Ishikawa (cell line): ENCODE measurements at regions not wholly inside any gene's neighbourhood (a gene's known extent, or its start where the extent isn't known, plus 50 kb on each side); places are given as distances from the start of the nearest gene placed in this dataset.

ENCODE experiments used
- CREB1 ChIP-seq: IDR thresholded peaks from 2 replicates; pipeline ENCODE4 v1.6.1; 2012; ENCODE audit warnings: low read depth
- EP300 ChIP-seq: IDR thresholded peaks from 2 replicates; pipeline ENCODE4 v1.6.1; 2012; ENCODE audit warnings: borderline replicate concordance
- FOXM1 ChIP-seq: IDR thresholded peaks from 2 replicates; pipeline ENCODE4 v1.6.1; 2012; ENCODE audit warnings: low read depth, borderline replicate concordance
- MAX ChIP-seq: IDR thresholded peaks from 2 replicates; pipeline ENCODE4 v1.6.1; 2012
- TAF1 ChIP-seq: IDR thresholded peaks from 2 replicates; pipeline ENCODE4 v1.6.1; 2012; ENCODE audit warnings: low read depth, mild to moderate bottlenecking

DNA sequence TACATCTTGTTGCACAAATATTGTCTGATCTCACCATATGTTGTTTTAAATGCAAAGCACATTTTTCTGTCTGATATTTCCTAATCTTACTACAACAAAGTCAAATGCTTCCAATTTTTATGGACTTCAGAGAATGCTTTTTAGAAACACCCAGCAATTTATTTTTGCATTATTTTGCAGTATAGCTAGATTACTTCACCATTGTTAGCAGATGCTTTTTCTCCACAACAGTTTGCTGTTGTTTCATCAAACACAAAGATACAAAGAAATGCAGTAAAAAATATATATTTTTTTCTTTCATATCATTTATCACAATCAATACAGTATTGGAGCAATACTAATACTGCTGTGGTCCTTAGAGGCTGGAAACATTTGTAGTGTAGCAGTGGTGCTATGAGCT lies 674.4 kb downstream of the TMTC2 start:
- TF ChIP-seq TAF1 (no peak), FOXM1 (no peak), MAX (no peak), EP300 (no peak), CREB1 (no peak)
